K562 (cell line): ENCODE measurements at regions not wholly inside any gene's neighbourhood (a gene's known extent, or its start where the extent isn't known, plus 50 kb on each side); places are given as distances from the start of the nearest gene placed in this dataset.

Experiments
- ATAC-seq: fragments of 200-7000 bp; cut with Tn5 transposase; 3 replicates; pipeline ENCODE4 v1.9.1; 2020; ENCODE audit warnings: moderate library complexity
- BruUV-seq: library from RNA; stranded (reverse); fragments of 400-500 nt; replicated peaks from 2 replicates; lab custom pipeline; 2021; lab: Mats Ljungman, UMichigan
- CTCF ChIA-PET: fragments of 300-600 bp; formaldehyde crosslinking; extraction: SDS; loops from one replicate; lab custom pipeline; 2021; ENCODE audit warnings: low intra/inter-chr PET ratio; lab: Yijun Ruan, JAX
- POLR2A ChIA-PET: fragments of 300-600, 350-650 bp; sonication (Branson Sonifier 250); formaldehyde crosslinking; extraction: SDS; loops from one replicate; lab custom pipeline; 2021; ENCODE audit warnings: antibody characterized with exemption, inconsistent platforms; lab: Yijun Ruan, JAX
- DNase-seq, 4 experiments: peaks; one replicate each; pipeline versions ENCODE4 v3.0.0 to v3.0.0-alpha.2; 2011 to 2018; ENCODE audit warnings: low spot score in 3 of 4, mixed read lengths in 3 of 4; ENCODE audit errors: extremely low read depth in 1 of 4
- FAIRE-seq: peaks from 2 replicates; lab custom pipeline; 2011; peaks lifted over from hg19 to GRCh38; lab: Jason Lieb, UNC
- H2AFZ ChIP-seq: 2 replicates; pipeline ENCODE4 v1.6.0; 2011; ENCODE audit warnings: low read depth, low read length, control low read depth, inconsistent platforms
- H3K27ac ChIP-seq: fragments of 200-600 bp; 3 replicates; pipeline ENCODE4 v1.8.0; 2011; ENCODE audit warnings: low read depth, mild to moderate bottlenecking, control low read depth, inconsistent platforms, low read length, moderate library complexity, mixed read lengths; ENCODE audit errors: extremely low read depth
- H3K27me3 ChIP-seq, 2 experiments: fragments of 300-600 bp in 1 of 2; 2 replicates in 1 of 2; 3 replicates in 1 of 2; pipeline versions ENCODE4 v1.6.0 to v1.8.0; 2011; ENCODE audit warnings: inconsistent platforms in 2 of 2, low read length in 2 of 2, mild to moderate bottlenecking in 1 of 2, mixed read lengths in 1 of 2, moderate library complexity in 1 of 2; ENCODE audit not compliant: control insufficient read depth in 2 of 2, insufficient read depth in 2 of 2
- H3K36me3 ChIP-seq: fragments of 300-600 bp; 3 replicates; pipeline ENCODE4 v1.8.0; 2011; ENCODE audit warnings: mild to moderate bottlenecking, low read length, inconsistent platforms; ENCODE audit not compliant: control insufficient read depth, insufficient read depth
- H3K4me1 ChIP-seq, 2 experiments: fragments of 200-600 bp in 1 of 2; replicated peaks in 1 of 2; 2 replicates in 1 of 2; 3 replicates in 1 of 2; pipeline versions ENCODE4 v1.5.1 to v1.8.0; 2011; ENCODE audit warnings: inconsistent platforms in 2 of 2, low read length in 2 of 2, mild to moderate bottlenecking in 1 of 2, mixed read lengths in 1 of 2, moderate library complexity in 1 of 2; ENCODE audit not compliant: control insufficient read depth in 2 of 2, insufficient read depth in 2 of 2
- H3K4me2 ChIP-seq: 2 replicates; pipeline ENCODE4 v1.6.1; 2011; ENCODE audit warnings: low read length, control low read depth, inconsistent platforms, mixed read lengths; ENCODE audit not compliant: insufficient read depth
- H3K4me3 ChIP-seq: fragments of 200-600 bp; sonication (generic), shearing (Covaris generic); 2 replicates; pipeline ENCODE4 v1.5.1; 2016; ENCODE audit warnings: control low read depth, inconsistent platforms
- H3K79me2 ChIP-seq: fragments of 200-600 bp; 3 replicates; pipeline ENCODE4 v1.8.0; 2011; ENCODE audit warnings: low read length, inconsistent platforms; ENCODE audit not compliant: control insufficient read depth, insufficient read depth
- H3K9ac ChIP-seq, 2 experiments: 2 replicates each; pipeline versions ENCODE4 v1.6.0 to v1.6.1; 2011; ENCODE audit warnings: low read depth in 2 of 2, low read length in 2 of 2, control low read depth in 1 of 2, inconsistent platforms in 1 of 2, mild to moderate bottlenecking in 1 of 2, mixed read lengths in 1 of 2; ENCODE audit not compliant: insufficient read depth in 1 of 2
- H3K9me1 ChIP-seq: one replicate; pipeline ENCODE4 v1.6.0; 2011; ENCODE audit warnings: inconsistent platforms, mild to moderate bottlenecking, low read length, moderate library complexity; ENCODE audit not compliant: control insufficient read depth, insufficient read depth
- H3K9me3 ChIP-seq: replicated peaks from 2 replicates; pipeline ENCODE4 v1.5.1; 2011; ENCODE audit warnings: low read depth, low read length, inconsistent platforms; ENCODE audit not compliant: control insufficient read depth, insufficient read depth
- H4K20me1 ChIP-seq: replicated peaks from 2 replicates; pipeline ENCODE4 v1.6.1; 2011; ENCODE audit warnings: low read length, inconsistent platforms, mixed read lengths; ENCODE audit not compliant: control insufficient read depth, insufficient read depth
- CXXC5 ChIP-seq: fragments of 250-450 bp; sonication (Bioruptor Pico); IDR thresholded peaks from 2 replicates; pipeline ENCODE4 v1.8.0; 2022; ENCODE audit warnings: inconsistent platforms, mild to moderate bottlenecking, moderate library complexity
- DMBX1 ChIP-seq: fragments of 250-450 bp; sonication (Bioruptor Pico); IDR thresholded peaks from 2 replicates; pipeline ENCODE4 v1.8.0; 2022; ENCODE audit warnings: inconsistent platforms, mild to moderate bottlenecking, moderate library complexity, borderline replicate concordance
- E2F3 ChIP-seq: fragments of 250-450 bp; sonication (Bioruptor Pico); IDR thresholded peaks from 2 replicates; pipeline ENCODE4 v1.4.0; 2020; ENCODE audit warnings: mild to moderate bottlenecking
- EP400 ChIP-seq: fragments of 450-650 bp; IDR thresholded peaks from 2 replicates; pipeline ENCODE4 v1.6.1; 2017; ENCODE audit warnings: antibody characterized with exemption, mild to moderate bottlenecking, moderate library complexity
- HDAC3 ChIP-seq: fragments of 450-650 bp; IDR thresholded peaks from 2 replicates; pipeline ENCODE4 v1.6.1; 2018; ENCODE audit warnings: borderline replicate concordance, mild to moderate bottlenecking, moderate library complexity; ENCODE audit not compliant: partially characterized antibody
- PTTG1 ChIP-seq: fragments of 450-650 bp; IDR thresholded peaks from 2 replicates; pipeline ENCODE4 v1.6.1; 2016; ENCODE audit warnings: low read depth, mild to moderate bottlenecking, missing genetic modification characterization, missing compliant biosample characterization
- SOX6 ChIP-seq: fragments of 450-650 bp; IDR thresholded peaks from 2 replicates; pipeline ENCODE4 v1.6.1; 2014; ENCODE audit warnings: mild to moderate bottlenecking
- STAT5A ChIP-seq: IDR thresholded peaks from 2 replicates; pipeline ENCODE4 v1.6.1; 2012; ENCODE audit warnings: low read length, inconsistent platforms, borderline replicate concordance
- TSC22D4 ChIP-seq: fragments of 450-650 bp; IDR thresholded peaks from 2 replicates; pipeline ENCODE4 v1.6.1; 2016; ENCODE audit warnings: missing genetic modification characterization, missing biosample characterization, control low read depth
- WHSC1 ChIP-seq: IDR thresholded peaks from one replicate; pipeline ENCODE4 v1.6.1; 2012; ENCODE audit warnings: low read length, control low read depth, inconsistent platforms
- ZBED1 ChIP-seq: IDR thresholded peaks from 2 replicates; pipeline ENCODE4 v1.6.1; 2014
- ZNF12 ChIP-seq: sonication (generic); formaldehyde crosslinking; IDR thresholded peaks from 2 replicates; pipeline ENCODE4 v1.4.0; 2020; ENCODE audit warnings: mild to moderate bottlenecking, missing genetic modification reagents
- WGBS: fragments of 100-300 bp; shearing (Covaris generic); methylation state at CpG from one replicate; pipeline ENCODE4 v1.1.6; 2016; ENCODE audit warnings: low coverage, mixed read lengths; ENCODE audit not compliant: insufficient coverage; ENCODE audit errors: missing lambda C conversion rate; 5-methylcytosine and 5-hydroxymethylcytosine counted together
- in situ Hi-C: fragments of 300-500 bp; cut with MboI; formaldehyde crosslinking; loops from 4 replicates; pipeline ENCODE4 v1.15.0; 2018; ENCODE audit warnings: inconsistent platforms, mixed read lengths
- intact Hi-C: fragments of 100-400 bp; cut with micrococcal nuclease; formaldehyde crosslinking; loops from 2 replicates; pipeline ENCODE4 v1.14.2; 2022
- TF ChIP-seq, protein P1 (sequence below): sonication (generic); formaldehyde crosslinking; IDR thresholded peaks from 2 replicates; pipeline ENCODE4 v1.8.0; 2022; ENCODE audit warnings: mild to moderate bottlenecking, missing genetic modification reagents

DNA sequence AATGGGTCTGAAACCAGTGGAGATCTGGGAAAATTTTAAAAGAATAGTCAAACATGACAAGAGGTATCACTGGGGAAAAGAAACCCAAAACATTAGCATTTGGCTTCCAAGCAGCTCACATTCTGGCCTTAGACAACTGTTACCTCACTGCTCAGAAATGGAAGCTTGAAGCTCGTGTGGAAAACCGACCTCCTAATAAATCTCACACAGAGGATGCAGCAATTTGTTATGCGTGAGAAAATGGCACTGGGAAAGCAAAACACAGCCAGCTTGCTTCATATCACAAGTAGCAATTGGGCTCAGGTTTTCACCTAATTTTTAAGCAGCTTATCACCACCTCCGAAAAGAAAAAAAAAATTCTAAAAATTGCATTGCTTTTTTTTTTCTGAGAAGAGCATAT lies 103.3 kb upstream of the TAS2R1 start:
- WGBS = 2% methylated on average over 4 of the region's 4 CpGs
- Histone ChIP-seq H3K9me1 (no peaks in the 10 kb centered on the region), H3K36me3 (no peaks in the 10 kb centered on the region), H2AFZ (no peak overlapping the region), H3K4me1 (no peaks in the 10 kb centered on the region), H3K4me3 (no peak overlapping the region), H4K20me1 (no peaks in the 10 kb centered on the region), H3K9me3 (no peaks in the 10 kb centered on the region)
- BruUV-seq = no TSS peak
- ATAC-seq (no peak), FAIRE-seq (no peak)
- TF ChIP-seq TSC22D4 (tag) = no peak
- TF ChIP-seq E2F3 = no peak
- no peak for TF ChIP-seq CXXC5
- TF ChIP-seq EP400 = no peak
- TF ChIP-seq HDAC3 = no peak
- TF ChIP-seq PTTG1 = no peak
- TF ChIP-seq WHSC1 = no peak
- no peak for TF ChIP-seq SOX6
- no peak for TF ChIP-seq ZNF12 (CRISPR knock-in tag)
- TF ChIP-seq STAT5A = no peak
- TF ChIP-seq, protein P1, sequence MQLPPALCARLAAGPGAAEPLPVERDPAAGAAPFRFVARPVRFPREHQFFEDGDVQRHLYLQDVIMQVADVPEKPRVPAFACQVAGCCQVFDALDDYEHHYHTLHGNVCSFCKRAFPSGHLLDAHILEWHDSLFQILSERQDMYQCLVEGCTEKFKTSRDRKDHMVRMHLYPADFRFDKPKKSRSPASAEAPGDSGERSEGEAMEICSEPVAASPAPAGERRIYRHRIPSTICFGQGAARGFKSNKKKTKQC (CRISPR knock-in tag) = no peak
- no peak for TF ChIP-seq ZBED1
- TF ChIP-seq DMBX1 (CRISPR knock-in tag) = no peak
- TF ChIP-seq, all 486 proteins: peak for 0
- ChIA-PET POLR2A (no interaction called here), CTCF (no interaction called here)
- no peak for DNase-seq
- no peaks in the 10 kb centered on the region for H3K79me2 ChIP-seq
- in situ Hi-C loops = no loop called here
- intact Hi-C loops = no loop called here
- H3K4me2 ChIP-seq = no peak overlapping the region
- H3K9ac ChIP-seq = no peak overlapping the region
- H3K27me3 ChIP-seq = no peaks in the 10 kb centered on the region; a peak in 1 of 5 replicates
- no peak overlapping the region for H3K27ac ChIP-seq
